ENCODE measurements at regions not wholly inside any gene's neighbourhood (a gene's known extent, or its start where the extent isn't known, plus 50 kb on each side); places are given as distances from the start of the nearest gene placed in this dataset.

DNA sequence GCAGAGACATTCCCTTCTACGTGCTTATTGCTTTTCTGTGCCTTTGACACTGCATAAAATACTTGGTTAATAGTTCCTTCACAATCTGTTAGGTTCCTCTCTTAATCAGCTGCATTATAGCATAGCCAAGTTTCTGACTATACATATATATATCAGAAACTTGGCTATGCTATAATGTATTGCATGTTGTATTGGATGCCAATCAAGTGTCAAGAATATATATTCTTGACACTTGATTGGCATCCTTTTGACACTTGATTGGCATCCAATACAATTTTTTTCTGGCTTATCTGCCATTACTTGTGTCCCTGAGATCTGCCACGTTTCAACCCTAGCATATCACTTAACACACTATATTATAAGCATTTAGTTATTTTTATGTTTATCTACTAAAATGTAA, 949.7 kb upstream of the TENM4 start:
- POLR2A ChIA-PET, result no interaction called here

DNA sequence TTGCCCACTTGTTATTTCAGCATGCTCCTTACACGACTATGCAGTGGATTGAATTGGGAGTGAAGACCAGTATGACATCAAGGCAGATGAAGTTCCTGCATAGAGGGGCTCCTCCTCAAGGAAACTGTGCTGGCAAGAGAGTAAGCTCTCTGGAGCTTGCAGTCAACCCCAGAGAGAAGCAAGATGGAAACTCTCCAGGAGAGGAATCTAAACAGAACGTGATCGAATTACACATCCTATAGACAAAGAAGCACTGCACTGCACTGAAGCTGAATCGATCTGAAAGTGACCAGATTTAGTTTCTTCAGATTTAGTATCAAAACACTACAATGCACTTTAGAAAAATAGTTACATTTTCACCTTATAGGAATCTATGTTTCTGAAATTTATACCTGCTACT, 947.7 kb upstream of the TENM4 start:
- TF ChIP-seq, protein P1, sequence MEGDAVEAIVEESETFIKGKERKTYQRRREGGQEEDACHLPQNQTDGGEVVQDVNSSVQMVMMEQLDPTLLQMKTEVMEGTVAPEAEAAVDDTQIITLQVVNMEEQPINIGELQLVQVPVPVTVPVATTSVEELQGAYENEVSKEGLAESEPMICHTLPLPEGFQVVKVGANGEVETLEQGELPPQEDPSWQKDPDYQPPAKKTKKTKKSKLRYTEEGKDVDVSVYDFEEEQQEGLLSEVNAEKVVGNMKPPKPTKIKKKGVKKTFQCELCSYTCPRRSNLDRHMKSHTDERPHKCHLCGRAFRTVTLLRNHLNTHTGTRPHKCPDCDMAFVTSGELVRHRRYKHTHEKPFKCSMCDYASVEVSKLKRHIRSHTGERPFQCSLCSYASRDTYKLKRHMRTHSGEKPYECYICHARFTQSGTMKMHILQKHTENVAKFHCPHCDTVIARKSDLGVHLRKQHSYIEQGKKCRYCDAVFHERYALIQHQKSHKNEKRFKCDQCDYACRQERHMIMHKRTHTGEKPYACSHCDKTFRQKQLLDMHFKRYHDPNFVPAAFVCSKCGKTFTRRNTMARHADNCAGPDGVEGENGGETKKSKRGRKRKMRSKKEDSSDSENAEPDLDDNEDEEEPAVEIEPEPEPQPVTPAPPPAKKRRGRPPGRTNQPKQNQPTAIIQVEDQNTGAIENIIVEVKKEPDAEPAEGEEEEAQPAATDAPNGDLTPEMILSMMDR (IDR thresholded peaks at IDR 0.05), result no peak
- H3K9me3 Mint-ChIP-seq, result peaks cover 13% of the 10 kb centered on the region
- H3K4me3 Mint-ChIP-seq, result no peak overlapping the region
- DNase-seq, result no peak
- no peaks in the 10 kb centered on the region for H3K36me3 Mint-ChIP-seq (ENCODE audit: low read depth)
- intact Hi-C loops (cut with DNase I, micrococcal nuclease), result no loop called here
- no peaks in the 10 kb centered on the region for H3K4me1 Mint-ChIP-seq (ENCODE audit: low read depth)
- no peak overlapping the region for H3K4me3 ChIP-seq (ENCODE audit: low read length)
- no peak overlapping the region for H3K27ac Mint-ChIP-seq
- ChIA-PET POLR2A (no interaction called here), CTCF (no interaction called here)
- no peaks in the 10 kb centered on the region for H3K27me3 Mint-ChIP-seq
- no peaks in the 10 kb centered on the region for H3K27me3 ChIP-seq (ENCODE audit: control insufficient read depth in 1 of 2, insufficient read depth in 2 of 2, low read length in 2 of 2)
- H3K4me1 ChIP-seq (ENCODE audit: insufficient read depth, low read length), result no peaks in the 10 kb centered on the region
- peaks cover 7 to 12% of the 10 kb centered on the region in 2 experiments for H3K9me3 ChIP-seq (ENCODE audit: control insufficient read depth in 1 of 2, insufficient read depth in 1 of 2, low read length in 2 of 2)
- no peak overlapping the region for H3K27ac ChIP-seq (ENCODE audit: low read depth in 1 of 2, low read length in 2 of 2)
- ATAC-seq (ENCODE audit: poor library complexity), result no peak
- no peaks in the 10 kb centered on the region for H3K36me3 ChIP-seq (ENCODE audit: insufficient read depth, low read length)

More for the DNA sequence above, 949.7 kb upstream of the TENM4 start:
- H3K9me3 Mint-ChIP-seq, result peaks cover 9% of the 10 kb centered on the region
- H3K4me1 Mint-ChIP-seq (ENCODE audit: low read depth), result no peaks in the 10 kb centered on the region
- H3K4me3 Mint-ChIP-seq, result no peak overlapping the region
- ATAC-seq (ENCODE audit: poor library complexity) (no peak), DNase-seq (no peak)
- H3K27ac Mint-ChIP-seq, result no peak overlapping the region
- peaks cover 5 to 7% of the 10 kb centered on the region in 2 experiments for H3K9me3 ChIP-seq (ENCODE audit: control insufficient read depth in 1 of 2, insufficient read depth in 1 of 2, low read length in 2 of 2)
- no peak overlapping the region for H3K4me3 ChIP-seq (ENCODE audit: low read length)
- CTCF ChIA-PET, result no interaction called here
- H3K4me1 ChIP-seq (ENCODE audit: insufficient read depth, low read length), result no peaks in the 10 kb centered on the region
- no peaks in the 10 kb centered on the region for H3K36me3 ChIP-seq (ENCODE audit: insufficient read depth, low read length)
- TF ChIP-seq, protein P1 (IDR thresholded peaks at IDR 0.05), result no peak
- no peaks in the 10 kb centered on the region for H3K36me3 Mint-ChIP-seq (ENCODE audit: low read depth)
- no peaks in the 10 kb centered on the region for H3K27me3 Mint-ChIP-seq
- no peak overlapping the region for H3K27ac ChIP-seq (ENCODE audit: low read depth in 1 of 2, low read length in 2 of 2)
- intact Hi-C loops (cut with DNase I, micrococcal nuclease), result no loop called here
- no peaks in the 10 kb centered on the region for H3K27me3 ChIP-seq (ENCODE audit: control insufficient read depth in 1 of 2, insufficient read depth in 2 of 2, low read length in 2 of 2)

DNA sequence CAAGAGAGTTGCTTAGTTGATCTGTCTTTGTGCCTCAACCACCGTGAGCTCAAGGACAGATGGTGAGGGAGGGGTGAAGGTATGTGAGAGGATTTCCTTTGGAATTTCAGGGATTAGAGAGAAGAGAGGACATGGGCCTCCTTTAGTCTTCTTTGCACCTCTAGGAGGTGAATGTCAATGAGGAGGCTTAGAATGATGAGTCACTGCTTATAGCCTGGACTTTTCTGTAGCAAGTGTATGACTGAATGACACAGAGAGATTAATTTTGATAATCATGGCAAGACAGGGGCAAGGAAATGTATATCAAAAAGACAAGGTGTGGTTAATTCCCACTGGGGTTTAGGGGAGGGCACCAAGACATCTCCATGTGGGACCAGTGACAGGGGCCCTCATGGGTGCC, 947.3 kb upstream of the TENM4 start:
- Histone ChIP-seq H3K27me3 (ENCODE audit: control insufficient read depth in 1 of 2, insufficient read depth in 2 of 2, low read length in 2 of 2) (no peaks in the 10 kb centered on the region), H3K4me3 (ENCODE audit: low read length) (no peak overlapping the region), H3K36me3 (ENCODE audit: insufficient read depth, low read length) (no peaks in the 10 kb centered on the region), H3K4me1 (ENCODE audit: insufficient read depth, low read length) (no peaks in the 10 kb centered on the region), H3K27ac (ENCODE audit: low read depth in 1 of 2, low read length in 2 of 2) (no peak overlapping the region), H3K9me3 (ENCODE audit: control insufficient read depth in 1 of 2, insufficient read depth in 1 of 2, low read length in 2 of 2) (peaks cover 7 to 12% of the 10 kb centered on the region in 2 experiments)
- TF ChIP-seq, protein P1 (IDR thresholded peaks at IDR 0.05), result no peak
- Mint-ChIP-seq H3K9me3 (peaks cover 13% of the 10 kb centered on the region), H3K27me3 (no peaks in the 10 kb centered on the region), H3K27ac (no peak overlapping the region), H3K4me3 (no peak overlapping the region), H3K36me3 (ENCODE audit: low read depth) (no peaks in the 10 kb centered on the region), H3K4me1 (ENCODE audit: low read depth) (no peaks in the 10 kb centered on the region)
- intact Hi-C loops (cut with DNase I, micrococcal nuclease), result no loop called here
- CTCF ChIA-PET, result no interaction called here
- POLR2A ChIA-PET, result no interaction called here
- ATAC-seq (ENCODE audit: poor library complexity), result no peak
- DNase-seq, result no peak

Data from CD4-positive, alpha-beta T cell (primary cell).